Neural progenitor cell (in vitro differentiated cells): ENCODE measurements at regions not wholly inside any gene's neighbourhood (a gene's known extent, or its start where the extent isn't known, plus 50 kb on each side); places are given as distances from the start of the nearest gene placed in this dataset.

Source experiments
- DNase-seq: peaks from one replicate; pipeline ENCODE4 v3.0.0-alpha.2; 2016; ENCODE audit warnings: low spot score
- H2AFZ ChIP-seq: fragments of 200-600 bp; sonication (generic); replicated peaks from 2 replicates; pipeline ENCODE4 v1.6.1; 2016; ENCODE audit warnings: antibody characterized with exemption
- H3F3A ChIP-seq: fragments of 200-600 bp; sonication (generic); 2 replicates; pipeline ENCODE4 v1.6.1; 2016; ENCODE audit warnings: antibody characterized with exemption, low read depth
- H3K27ac ChIP-seq: fragments of 200-600 bp; sonication (generic); 2 replicates; pipeline ENCODE4 v1.5.1; 2016; ENCODE audit warnings: mild to moderate bottlenecking
- H3K27me3 ChIP-seq: fragments of 200-600 bp; sonication (generic); 2 replicates; pipeline ENCODE4 v1.6.1; 2016; ENCODE audit warnings: mild to moderate bottlenecking, moderate library complexity
- H3K36me3 ChIP-seq: fragments of 200-600 bp; sonication (generic); 2 replicates; pipeline ENCODE4 v1.5.1; 2016
- H3K4me1 ChIP-seq: fragments of 200-600 bp; sonication (generic); 2 replicates; pipeline ENCODE4 v1.6.1; 2016; ENCODE audit warnings: mixed run types
- H3K4me2 ChIP-seq: fragments of 200-600 bp; sonication (generic); 2 replicates; pipeline ENCODE4 v1.6.1; 2016
- H3K4me3 ChIP-seq: fragments of 200-600 bp; sonication (generic); 2 replicates; pipeline ENCODE4 v1.5.1; 2016
- H3K79me2 ChIP-seq: fragments of 200-600 bp; sonication (generic); 2 replicates; pipeline ENCODE4 v1.6.1; 2016; ENCODE audit warnings: low read depth
- H3K9ac ChIP-seq: fragments of 200-600 bp; sonication (generic); 2 replicates; pipeline ENCODE4 v1.6.1; 2016
- H3K9me3 ChIP-seq: fragments of 200-600 bp; sonication (generic); 2 replicates; pipeline ENCODE4 v1.5.1; 2016; ENCODE audit warnings: low read depth
- H4K20me1 ChIP-seq: fragments of 200-600 bp; sonication (generic); 2 replicates; pipeline ENCODE4 v1.6.1; 2016; ENCODE audit warnings: low read depth
- H3K27ac Mint-ChIP-seq: 3 replicates; pipeline ENCODE4 v1.8.0; 2021; ENCODE audit warnings: mixed read lengths
- H3K27me3 Mint-ChIP-seq: 2 replicates; pipeline ENCODE4 v1.8.0; 2022; ENCODE audit warnings: low read depth, mild to moderate bottlenecking, inconsistent platforms, moderate library complexity, mixed read lengths; ENCODE audit not compliant: insufficient read depth
- H3K36me3 Mint-ChIP-seq: 3 replicates; pipeline ENCODE4 v1.8.0; 2021; ENCODE audit warnings: mixed read lengths
- H3K4me1 Mint-ChIP-seq: 3 replicates; pipeline ENCODE4 v1.8.0; 2021; ENCODE audit warnings: mixed read lengths
- H3K4me3 Mint-ChIP-seq: 3 replicates; pipeline ENCODE4 v1.8.0; 2021; ENCODE audit warnings: mild to moderate bottlenecking, moderate library complexity, mixed read lengths
- H3K9me3 Mint-ChIP-seq: 3 replicates; pipeline ENCODE4 v1.8.0; 2020; ENCODE audit warnings: mixed read lengths
- EZH2 ChIP-seq: fragments of 200-600 bp; sonication (generic); IDR thresholded peaks from 2 replicates; pipeline ENCODE4 v1.6.1; 2017; ENCODE audit warnings: antibody characterized with exemption, mild to moderate bottlenecking, moderate library complexity
- EZH2phosphoT487 ChIP-seq: fragments of 200-600 bp; sonication (generic); IDR thresholded peaks from 2 replicates; pipeline ENCODE4 v1.6.1; 2017; ENCODE audit warnings: antibody characterized with exemption
- TF ChIP-seq, protein P1 (sequence below): fragments of 200-600 bp; sonication (generic); IDR thresholded peaks from 2 replicates; pipeline ENCODE4 v1.5.1; 2017; ENCODE audit warnings: antibody characterized with exemption, mild to moderate bottlenecking

DNA sequence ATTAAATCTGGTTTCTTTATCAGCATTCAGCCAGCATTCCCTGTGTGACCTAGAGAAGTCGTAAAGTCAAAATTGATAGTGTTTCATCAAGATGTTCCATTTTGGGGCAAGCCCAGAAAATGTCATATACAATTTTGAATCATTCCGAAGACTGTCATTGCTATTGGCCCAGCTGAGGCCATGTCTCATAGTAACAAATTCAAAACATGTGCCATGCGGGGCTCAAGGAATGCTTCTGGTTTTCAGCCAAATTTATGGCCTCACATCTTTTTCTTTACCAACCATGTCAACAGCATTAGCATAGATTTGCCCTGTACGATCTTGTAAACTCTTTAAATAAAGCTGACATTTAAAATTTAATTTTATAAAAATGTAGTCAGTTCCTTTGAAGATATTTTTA is 314.7 kb downstream of the PAX1 start:
- H3K27ac ChIP-seq = no peak overlapping the region
- H3K79me2 ChIP-seq = no peaks in the 10 kb centered on the region
- no peaks in the 10 kb centered on the region for H3K27me3 Mint-ChIP-seq
- no peak overlapping the region for H3K27ac Mint-ChIP-seq
- no peak for DNase-seq
- no peak overlapping the region for H3K4me3 ChIP-seq
- no peaks in the 10 kb centered on the region for H3K4me1 Mint-ChIP-seq
- no peak overlapping the region for H3K4me3 Mint-ChIP-seq
- H3K4me2 ChIP-seq = no peak overlapping the region
- H3F3A ChIP-seq = no peaks in the 10 kb centered on the region
- peaks cover 4% of the 10 kb centered on the region for H3K9me3 Mint-ChIP-seq
- no peaks in the 10 kb centered on the region for H3K36me3 Mint-ChIP-seq
- no peak overlapping the region for H3K9ac ChIP-seq
- H2AFZ ChIP-seq = no peak overlapping the region
- H3K4me1 ChIP-seq = no peaks in the 10 kb centered on the region
- H3K9me3 ChIP-seq = no peaks in the 10 kb centered on the region
- H4K20me1 ChIP-seq = no peaks in the 10 kb centered on the region
- H3K36me3 ChIP-seq = no peaks in the 10 kb centered on the region
- no peaks in the 10 kb centered on the region for H3K27me3 ChIP-seq
- no peak for TF ChIP-seq EZH2phosphoT487
- TF ChIP-seq, protein P1, sequence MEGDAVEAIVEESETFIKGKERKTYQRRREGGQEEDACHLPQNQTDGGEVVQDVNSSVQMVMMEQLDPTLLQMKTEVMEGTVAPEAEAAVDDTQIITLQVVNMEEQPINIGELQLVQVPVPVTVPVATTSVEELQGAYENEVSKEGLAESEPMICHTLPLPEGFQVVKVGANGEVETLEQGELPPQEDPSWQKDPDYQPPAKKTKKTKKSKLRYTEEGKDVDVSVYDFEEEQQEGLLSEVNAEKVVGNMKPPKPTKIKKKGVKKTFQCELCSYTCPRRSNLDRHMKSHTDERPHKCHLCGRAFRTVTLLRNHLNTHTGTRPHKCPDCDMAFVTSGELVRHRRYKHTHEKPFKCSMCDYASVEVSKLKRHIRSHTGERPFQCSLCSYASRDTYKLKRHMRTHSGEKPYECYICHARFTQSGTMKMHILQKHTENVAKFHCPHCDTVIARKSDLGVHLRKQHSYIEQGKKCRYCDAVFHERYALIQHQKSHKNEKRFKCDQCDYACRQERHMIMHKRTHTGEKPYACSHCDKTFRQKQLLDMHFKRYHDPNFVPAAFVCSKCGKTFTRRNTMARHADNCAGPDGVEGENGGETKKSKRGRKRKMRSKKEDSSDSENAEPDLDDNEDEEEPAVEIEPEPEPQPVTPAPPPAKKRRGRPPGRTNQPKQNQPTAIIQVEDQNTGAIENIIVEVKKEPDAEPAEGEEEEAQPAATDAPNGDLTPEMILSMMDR = no peak
- TF ChIP-seq EZH2 = no peak

DNA sequence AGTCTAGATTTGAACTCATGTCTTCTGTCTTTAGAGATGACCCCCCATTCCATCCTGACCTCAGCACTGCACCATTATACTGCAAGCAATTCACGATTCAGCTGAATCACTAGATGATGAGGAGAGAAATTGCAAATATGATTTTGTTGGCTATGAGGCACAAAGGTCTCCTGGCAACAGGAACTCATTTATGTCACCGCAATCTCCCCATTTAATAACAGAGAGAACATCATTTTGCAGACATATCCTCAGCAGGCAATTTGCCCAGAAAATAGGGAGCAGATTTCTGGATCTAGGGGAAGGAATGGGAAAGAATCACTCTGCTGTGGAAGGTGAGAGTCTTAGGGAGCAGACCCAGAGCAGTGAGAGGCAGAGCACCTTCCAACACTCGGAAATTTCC is 303.0 kb downstream of the PAX1 start:
- Histone ChIP-seq H4K20me1 (no peaks in the 10 kb centered on the region), H3K27me3 (no peaks in the 10 kb centered on the region), H3K4me2 (no peak overlapping the region), H3K36me3 (no peaks in the 10 kb centered on the region), H3F3A (no peaks in the 10 kb centered on the region), H3K4me3 (no peak overlapping the region), H3K27ac (no peak overlapping the region), H3K79me2 (no peaks in the 10 kb centered on the region), H2AFZ (no peak overlapping the region), H3K9ac (no peak overlapping the region), H3K9me3 (no peaks in the 10 kb centered on the region), H3K4me1 (no peaks in the 10 kb centered on the region)
- peaks cover 8% of the 10 kb centered on the region for H3K9me3 Mint-ChIP-seq
- H3K27ac Mint-ChIP-seq = no peak overlapping the region
- peaks cover 2% of the 10 kb centered on the region for H3K27me3 Mint-ChIP-seq
- no peak overlapping the region for H3K4me3 Mint-ChIP-seq
- TF ChIP-seq EZH2phosphoT487 = no peak
- TF ChIP-seq, protein P1 = no peak
- no peaks in the 10 kb centered on the region for H3K4me1 Mint-ChIP-seq
- DNase-seq = no peak
- H3K36me3 Mint-ChIP-seq = no peaks in the 10 kb centered on the region

DNA sequence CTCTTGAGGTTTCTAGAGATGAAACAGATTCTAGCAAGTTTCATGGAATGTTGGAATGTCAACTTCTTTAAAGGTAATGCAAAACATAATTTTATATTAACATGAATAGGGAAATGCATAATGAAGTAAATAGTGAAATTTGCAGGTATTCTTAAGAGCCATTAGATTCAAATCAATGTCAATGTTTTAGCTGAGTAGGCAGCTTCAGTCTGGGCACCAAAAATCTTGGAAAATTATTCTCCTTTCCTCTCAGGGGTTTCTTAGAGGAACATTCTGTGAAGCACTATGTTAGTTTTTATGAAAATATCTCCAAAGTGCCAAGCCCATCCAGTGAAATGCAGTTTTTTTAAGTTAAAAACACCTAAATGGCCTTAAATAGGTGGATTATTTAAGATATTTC is 300.8 kb downstream of the PAX1 start:
- H3K4me2 ChIP-seq = no peak overlapping the region
- H3K27me3 ChIP-seq = no peaks in the 10 kb centered on the region
- H3K36me3 Mint-ChIP-seq = no peaks in the 10 kb centered on the region
- H3K4me3 Mint-ChIP-seq = no peak overlapping the region
- no peaks in the 10 kb centered on the region for H3F3A ChIP-seq
- H2AFZ ChIP-seq = no peak overlapping the region
- H3K27ac ChIP-seq = no peak overlapping the region
- TF ChIP-seq EZH2 = no peak
- TF ChIP-seq, protein P1 = no peak
- no peak for TF ChIP-seq EZH2phosphoT487
- H3K79me2 ChIP-seq = no peaks in the 10 kb centered on the region
- no peaks in the 10 kb centered on the region for H3K4me1 Mint-ChIP-seq
- peaks cover 4% of the 10 kb centered on the region for H3K27me3 Mint-ChIP-seq
- no peaks in the 10 kb centered on the region for H4K20me1 ChIP-seq
- H3K4me1 ChIP-seq = no peaks in the 10 kb centered on the region
- DNase-seq = no peak
- no peak overlapping the region for H3K27ac Mint-ChIP-seq
- H3K9me3 Mint-ChIP-seq = peaks cover 8% of the 10 kb centered on the region
- no peak overlapping the region for H3K9ac ChIP-seq
- H3K4me3 ChIP-seq = no peak overlapping the region
- H3K36me3 ChIP-seq = no peaks in the 10 kb centered on the region
- no peaks in the 10 kb centered on the region for H3K9me3 ChIP-seq

DNA sequence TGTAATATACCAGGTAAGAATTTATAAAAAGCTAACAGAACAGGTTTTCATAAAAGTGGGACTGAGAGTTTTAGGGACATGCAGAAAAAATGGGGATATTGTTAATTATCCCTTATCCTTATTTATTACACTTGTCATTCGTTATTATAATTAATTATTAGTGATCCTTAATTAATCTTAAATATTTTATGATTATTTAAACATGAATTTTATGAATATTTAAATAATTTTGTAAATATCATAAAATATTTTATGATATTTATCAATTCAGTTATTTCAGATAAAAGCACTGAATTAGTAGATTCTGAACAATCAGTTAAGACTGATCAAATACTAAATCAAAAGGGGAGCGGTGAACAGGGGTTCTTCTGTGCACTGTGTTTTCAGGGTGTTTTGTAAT is 300.1 kb downstream of the PAX1 start:
- H3K9me3 Mint-ChIP-seq = peaks cover 5% of the 10 kb centered on the region
- H4K20me1 ChIP-seq = no peaks in the 10 kb centered on the region
- H3K36me3 Mint-ChIP-seq = no peaks in the 10 kb centered on the region
- TF ChIP-seq EZH2phosphoT487 = no peak
- no peak for TF ChIP-seq EZH2
- TF ChIP-seq, protein P1 = no peak
- no peaks in the 10 kb centered on the region for H3K4me1 Mint-ChIP-seq
- no peak overlapping the region for H3K4me3 ChIP-seq
- no peaks in the 10 kb centered on the region for H3K9me3 ChIP-seq
- no peak overlapping the region for H3K27ac ChIP-seq
- H3K27me3 ChIP-seq = no peaks in the 10 kb centered on the region
- no peaks in the 10 kb centered on the region for H3K36me3 ChIP-seq
- no peak for DNase-seq
- no peaks in the 10 kb centered on the region for H3K79me2 ChIP-seq
- H3K4me1 ChIP-seq = no peaks in the 10 kb centered on the region
- no peak overlapping the region for H3K4me2 ChIP-seq
- H3K27ac Mint-ChIP-seq = no peak overlapping the region
- no peak overlapping the region for H3K9ac ChIP-seq
- H3F3A ChIP-seq = no peaks in the 10 kb centered on the region
- no peak overlapping the region for H3K4me3 Mint-ChIP-seq
- H2AFZ ChIP-seq = no peak overlapping the region
- peaks cover 4% of the 10 kb centered on the region for H3K27me3 Mint-ChIP-seq
